ENCODE measurements at regions not wholly inside any gene's neighbourhood (a gene's known extent, or its start where the extent isn't known, plus 50 kb on each side); places are given as distances from the start of the nearest gene placed in this dataset.

GRCh38 chr9:16322849-16323248, 547.6 kb downstream of the BNC2 start:
- no peak for TF ChIP-seq CTCF (IDR thresholded peaks at IDR 0.05; ENCODE audit: low read depth, low read length, missing control alignments)
- no peaks in the 10 kb centered on the region for H3K27me3 ChIP-seq (replicated peaks)
- no peak overlapping the region for H3K4me3 ChIP-seq (ENCODE audit: low read depth, low read length)
- DNase-seq: no peak
- in situ Hi-C loops (cut with HindIII; ENCODE audit: low pct_ligation_motif_present, low sequenced_read_pairs): no loop called here
- no peak overlapping the region for H3K27ac ChIP-seq
- no peaks in the 10 kb centered on the region for H3K36me3 ChIP-seq (replicated peaks)

- no peaks in the 10 kb centered on the region for H3K27me3 ChIP-seq (replicated peaks)
- in situ Hi-C loops (cut with HindIII; ENCODE audit: low pct_ligation_motif_present, low sequenced_read_pairs): no loop called here
- DNase-seq: no peak
- no peaks in the 10 kb centered on the region for H3K36me3 ChIP-seq (replicated peaks)
- no peak overlapping the region for H3K27ac ChIP-seq
- H3K4me3 ChIP-seq (ENCODE audit: low read depth, low read length): no peak overlapping the region
- no peak for TF ChIP-seq CTCF (IDR thresholded peaks at IDR 0.05; ENCODE audit: low read depth, low read length, missing control alignments)
Observed at GRCh38 chr9:16325966-16326365, 544.5 kb downstream of the BNC2 start.

GRCh38 chr9:16328349-16328748, 542.1 kb downstream of the BNC2 start:
- in situ Hi-C loops (cut with HindIII; ENCODE audit: low pct_ligation_motif_present, low sequenced_read_pairs): no loop called here
- Histone ChIP-seq H3K4me3 (ENCODE audit: low read depth, low read length) (no peak overlapping the region), H3K36me3 (replicated peaks) (no peaks in the 10 kb centered on the region), H3K27me3 (replicated peaks) (no peaks in the 10 kb centered on the region), H3K27ac (no peak overlapping the region)
- TF ChIP-seq CTCF (IDR thresholded peaks at IDR 0.05; ENCODE audit: low read depth, low read length, missing control alignments): no peak
- DNase-seq: no peak

GRCh38 chr9:16329671-16330113, 540.8 kb downstream of the BNC2 start:
- H3K27me3 ChIP-seq (replicated peaks): no peaks in the 10 kb centered on the region
- H3K4me3 ChIP-seq (ENCODE audit: low read depth, low read length): no peak overlapping the region
- TF ChIP-seq CTCF (IDR thresholded peaks at IDR 0.05; ENCODE audit: low read depth, low read length, missing control alignments): no peak
- H3K27ac ChIP-seq: peak overlapping the region; percentile 10
- in situ Hi-C loops (cut with HindIII; ENCODE audit: low pct_ligation_motif_present, low sequenced_read_pairs): no loop called here
- peak; percentile 65 for DNase-seq
- no peaks in the 10 kb centered on the region for H3K36me3 ChIP-seq (replicated peaks)

- in situ Hi-C loops (cut with HindIII; ENCODE audit: low pct_ligation_motif_present, low sequenced_read_pairs): no loop called here
- Histone ChIP-seq H3K27me3 (replicated peaks) (no peaks in the 10 kb centered on the region), H3K4me3 (ENCODE audit: low read depth, low read length) (no peak overlapping the region)
Observed at GRCh38 chr9:16331031-16331430, 539.4 kb downstream of the BNC2 start.

More at GRCh38 chr9:16331031-16331430, 539.4 kb downstream of the BNC2 start:
- Histone ChIP-seq H3K27ac (no peak overlapping the region), H3K36me3 (replicated peaks) (no peaks in the 10 kb centered on the region)
- TF ChIP-seq CTCF (IDR thresholded peaks at IDR 0.05; ENCODE audit: low read depth, low read length, missing control alignments): no peak
- DNase-seq: no peak
